ENCODE measurements at regions not wholly inside any gene's neighbourhood (a gene's known extent, or its start where the extent isn't known, plus 50 kb on each side); places are given as distances from the start of the nearest gene placed in this dataset.
A peak's percentile ranks its signal among the peaks of the same experiment; 100 is the strongest.

GRCh38 chr6:148674306-148674705 lies 72.5 kb upstream of the UST start:
- Histone ChIP-seq H3K27ac (ENCODE audit: low read depth in 1 of 2, low read length in 1 of 2) (no peak overlapping the region), H3K27me3 (ENCODE audit: control insufficient read depth in 2 of 2, insufficient read depth in 1 of 2, low read length in 1 of 2) (no peaks in the 10 kb centered on the region), H3K4me1 (ENCODE audit: control insufficient read depth in 2 of 2, insufficient read depth in 2 of 2, low read length in 2 of 2) (peaks cover 0 to 2% of the 10 kb centered on the region in 2 donors), H3K4me3 (ENCODE audit: low read length in 2 of 2) (no peak overlapping the region), H3K36me3 (ENCODE audit: control insufficient read depth in 2 of 2, insufficient read depth in 2 of 2, low read length in 1 of 2) (no peaks in the 10 kb centered on the region), H3K9me3 (ENCODE audit: control insufficient read depth in 2 of 2, insufficient read depth in 1 of 2, low read length in 1 of 2) (peaks cover 0 to 14% of the 10 kb centered on the region in 2 donors)
- no peak for DNase-seq (ENCODE audit: low read depth in 6 of 9, low spot score in 9 of 9)
- 69% methylated on average over 1 of the region's 1 CpG for WGBS

DNA sequence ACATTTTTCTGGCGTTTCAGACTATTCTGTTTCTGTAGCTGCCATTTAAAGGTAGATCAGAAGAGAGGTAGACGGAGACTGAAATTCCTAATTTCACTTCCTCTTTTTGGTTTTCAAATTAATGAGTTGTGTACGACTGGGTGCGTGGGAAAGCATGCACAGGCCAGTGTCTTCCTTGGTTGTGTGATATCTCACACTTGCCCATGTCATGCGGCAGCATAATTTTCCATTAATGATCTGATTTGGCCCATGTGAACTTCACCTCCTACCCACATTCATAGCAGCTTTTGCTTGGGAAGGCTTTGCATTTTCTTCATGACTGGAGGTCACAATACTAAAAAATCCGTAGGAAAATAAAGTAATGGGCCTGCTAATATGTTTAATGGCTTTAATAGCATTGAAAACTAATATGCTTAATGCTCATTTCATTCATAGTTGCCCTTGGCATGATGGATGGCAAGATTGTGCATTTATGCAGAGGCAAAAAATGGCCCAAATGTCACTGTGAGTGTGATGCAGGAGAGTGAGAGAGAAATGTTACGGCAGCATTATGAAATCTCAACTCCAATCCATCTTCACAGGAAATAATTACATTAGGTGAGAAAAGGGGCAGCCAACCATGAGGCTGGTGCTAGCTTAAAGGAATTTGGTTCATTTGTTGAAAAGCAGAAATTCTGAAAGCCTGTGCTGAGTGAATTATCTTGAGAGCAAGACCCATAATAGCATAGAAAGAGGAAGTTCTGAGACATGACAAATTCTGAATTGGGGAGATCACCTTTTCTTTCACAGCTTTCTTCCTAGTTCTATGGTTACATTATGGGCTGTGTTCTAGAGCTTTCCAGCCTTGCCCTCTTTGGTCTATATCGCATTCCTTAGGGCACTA lies 69.0 kb upstream of the UST start:
- peaks cover 0 to 2% of the 10 kb centered on the region in 2 donors for H3K4me1 ChIP-seq (ENCODE audit: control insufficient read depth in 2 of 2, insufficient read depth in 2 of 2, low read length in 2 of 2)
- H3K9me3 ChIP-seq (ENCODE audit: control insufficient read depth in 2 of 2, insufficient read depth in 1 of 2, low read length in 1 of 2) = peaks cover 0 to under 1% of the 10 kb centered on the region in 2 donors
- WGBS = 52% methylated on average over 8 of the region's 8 CpGs
- no peaks in the 10 kb centered on the region for H3K27me3 ChIP-seq (ENCODE audit: control insufficient read depth in 2 of 2, insufficient read depth in 1 of 2, low read length in 1 of 2)
- H3K4me3 ChIP-seq (ENCODE audit: low read length in 2 of 2) = no peak overlapping the region
- H3K36me3 ChIP-seq (ENCODE audit: control insufficient read depth in 2 of 2, insufficient read depth in 2 of 2, low read length in 1 of 2) = no peaks in the 10 kb centered on the region
- peak in 1 of 9 donors; percentile 18 for DNase-seq (ENCODE audit: low read depth in 6 of 9, low spot score in 9 of 9)
- peak overlapping the region in 1 of 2 donors; percentile 42 for H3K27ac ChIP-seq (ENCODE audit: low read depth in 1 of 2, low read length in 1 of 2)

DNA sequence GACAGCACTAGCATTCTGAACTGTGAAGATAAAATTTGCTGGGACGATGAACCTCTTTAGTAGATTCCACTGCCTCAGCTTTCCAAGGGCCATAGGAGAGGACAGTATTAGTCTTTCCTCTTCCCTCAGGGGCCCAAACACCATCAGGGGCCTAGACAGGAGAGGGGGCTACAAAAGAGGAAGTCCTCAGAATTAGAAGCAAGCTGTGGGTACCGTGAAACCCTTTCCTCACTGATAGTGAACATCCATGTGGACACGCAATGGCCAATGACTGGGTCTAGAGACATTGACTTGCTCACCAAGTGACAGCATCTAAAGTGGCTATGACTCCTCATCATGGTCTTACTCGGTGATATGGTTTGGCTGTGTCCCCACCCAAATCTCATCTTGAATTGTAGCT lies 68.1 kb upstream of the UST start:
- WGBS = 95% methylated on average over 4 of the region's 4 CpGs
- Histone ChIP-seq H3K27ac (ENCODE audit: low read depth in 1 of 2, low read length in 1 of 2) (no peak overlapping the region), H3K27me3 (ENCODE audit: control insufficient read depth in 2 of 2, insufficient read depth in 1 of 2, low read length in 1 of 2) (no peaks in the 10 kb centered on the region), H3K9me3 (ENCODE audit: control insufficient read depth in 2 of 2, insufficient read depth in 1 of 2, low read length in 1 of 2) (no peaks in the 10 kb centered on the region), H3K36me3 (ENCODE audit: control insufficient read depth in 2 of 2, insufficient read depth in 2 of 2, low read length in 1 of 2) (no peaks in the 10 kb centered on the region), H3K4me3 (ENCODE audit: low read length in 2 of 2) (no peak overlapping the region), H3K4me1 (ENCODE audit: control insufficient read depth in 2 of 2, insufficient read depth in 2 of 2, low read length in 2 of 2) (peaks cover 0 to 2% of the 10 kb centered on the region in 2 donors)
- DNase-seq (ENCODE audit: low read depth in 6 of 9, low spot score in 9 of 9) = no peak

DNA sequence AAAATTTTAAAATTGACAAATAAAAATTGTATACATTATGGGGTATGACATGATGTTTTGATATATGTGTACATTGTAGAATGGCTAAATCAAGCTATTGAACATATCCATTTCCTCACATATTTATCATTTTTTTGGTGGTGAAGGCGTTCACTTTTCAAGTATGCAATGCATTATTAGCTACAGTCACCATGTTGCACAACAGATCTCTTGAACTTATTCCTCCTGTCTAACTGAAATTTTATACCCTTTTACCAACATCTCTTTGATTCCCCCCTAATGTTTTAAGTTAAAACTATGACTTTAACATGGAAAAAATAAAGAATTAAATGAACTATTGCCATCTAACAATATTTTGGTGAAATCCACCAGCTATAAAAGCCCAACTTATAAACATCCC lies 65.2 kb upstream of the UST start:
- Histone ChIP-seq H3K27ac (ENCODE audit: low read depth in 1 of 2, low read length in 1 of 2) (no peak overlapping the region), H3K36me3 (ENCODE audit: control insufficient read depth in 2 of 2, insufficient read depth in 2 of 2, low read length in 1 of 2) (no peaks in the 10 kb centered on the region), H3K9me3 (ENCODE audit: control insufficient read depth in 2 of 2, insufficient read depth in 1 of 2, low read length in 1 of 2) (no peaks in the 10 kb centered on the region), H3K4me1 (ENCODE audit: control insufficient read depth in 2 of 2, insufficient read depth in 2 of 2, low read length in 2 of 2) (peaks cover 0 to 2% of the 10 kb centered on the region in 2 donors), H3K27me3 (ENCODE audit: control insufficient read depth in 2 of 2, insufficient read depth in 1 of 2, low read length in 1 of 2) (no peaks in the 10 kb centered on the region), H3K4me3 (ENCODE audit: low read length in 2 of 2) (no peak overlapping the region)
- WGBS = 99% methylated on average over 1 of the region's 1 CpG
- no peak for DNase-seq (ENCODE audit: low read depth in 6 of 9, low spot score in 9 of 9)

GRCh38 chr6:148682252-148682651 lies 64.6 kb upstream of the UST start:
- Histone ChIP-seq H3K9me3 (ENCODE audit: control insufficient read depth in 2 of 2, insufficient read depth in 1 of 2, low read length in 1 of 2) (no peaks in the 10 kb centered on the region), H3K27me3 (ENCODE audit: control insufficient read depth in 2 of 2, insufficient read depth in 1 of 2, low read length in 1 of 2) (no peaks in the 10 kb centered on the region), H3K4me1 (ENCODE audit: control insufficient read depth in 2 of 2, insufficient read depth in 2 of 2, low read length in 2 of 2) (peaks cover 0 to 2% of the 10 kb centered on the region in 2 donors), H3K4me3 (ENCODE audit: low read length in 2 of 2) (no peak overlapping the region), H3K27ac (ENCODE audit: low read depth in 1 of 2, low read length in 1 of 2) (no peak overlapping the region), H3K36me3 (ENCODE audit: control insufficient read depth in 2 of 2, insufficient read depth in 2 of 2, low read length in 1 of 2) (no peaks in the 10 kb centered on the region)
- DNase-seq (ENCODE audit: low read depth in 6 of 9, low spot score in 9 of 9) = no peak
- WGBS = 95% methylated on average over 14 of the region's 14 CpGs

DNA sequence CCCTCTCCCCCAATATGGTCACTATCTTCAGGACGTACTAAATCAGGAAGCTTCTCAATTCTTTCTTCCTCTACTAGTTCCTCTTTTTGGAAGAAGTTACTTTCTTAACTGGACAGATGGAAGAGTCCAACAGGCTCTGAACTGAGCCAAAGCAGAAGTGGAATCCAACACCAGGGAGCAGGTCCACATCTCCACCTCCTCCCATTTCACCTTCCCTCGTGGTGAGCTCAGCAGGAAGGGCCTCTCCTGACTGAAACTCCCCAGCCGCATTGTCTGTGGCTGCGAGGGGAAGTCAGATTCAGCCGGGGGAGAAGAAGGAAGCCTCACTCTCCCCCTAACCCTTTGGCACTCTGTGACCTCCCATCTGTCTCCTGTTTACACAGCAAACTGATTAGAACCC lies 63.8 kb upstream of the UST start:
- no peak overlapping the region for H3K4me3 ChIP-seq (ENCODE audit: low read length in 2 of 2)
- no peaks in the 10 kb centered on the region for H3K27me3 ChIP-seq (ENCODE audit: control insufficient read depth in 2 of 2, insufficient read depth in 1 of 2, low read length in 1 of 2)
- WGBS = 24% methylated on average over 5 of the region's 5 CpGs
- H3K27ac ChIP-seq (ENCODE audit: low read depth in 1 of 2, low read length in 1 of 2) = no peak overlapping the region
- DNase-seq (ENCODE audit: low read depth in 6 of 9, low spot score in 9 of 9) = peak in 1 of 9 donors; percentile 18
- H3K9me3 ChIP-seq (ENCODE audit: control insufficient read depth in 2 of 2, insufficient read depth in 1 of 2, low read length in 1 of 2) = no peaks in the 10 kb centered on the region
- H3K4me1 ChIP-seq (ENCODE audit: control insufficient read depth in 2 of 2, insufficient read depth in 2 of 2, low read length in 2 of 2) = peaks cover 0 to 2% of the 10 kb centered on the region in 2 donors
- no peaks in the 10 kb centered on the region for H3K36me3 ChIP-seq (ENCODE audit: control insufficient read depth in 2 of 2, insufficient read depth in 2 of 2, low read length in 1 of 2)

DNA sequence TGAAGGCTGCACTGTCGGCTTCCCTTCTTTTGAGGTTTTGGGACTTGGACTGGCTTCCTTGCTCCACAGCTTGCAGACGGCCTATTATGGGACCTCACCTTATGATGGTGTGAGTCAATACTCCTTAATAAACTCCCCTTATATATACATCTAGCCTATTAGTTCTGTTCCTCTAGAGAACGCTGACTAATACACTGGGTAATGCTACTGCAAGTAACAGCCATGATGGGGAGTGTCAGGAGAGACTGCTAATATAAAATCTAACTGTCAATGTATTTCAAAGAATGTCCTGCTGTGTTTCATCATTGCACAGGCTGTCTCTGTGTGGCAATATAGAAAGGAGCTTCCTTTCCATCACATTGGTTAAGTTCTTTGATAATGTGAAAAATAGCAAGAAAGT lies 57.7 kb upstream of the UST start:
- Histone ChIP-seq H3K36me3 (ENCODE audit: control insufficient read depth in 2 of 2, insufficient read depth in 2 of 2, low read length in 1 of 2) (no peaks in the 10 kb centered on the region), H3K4me3 (ENCODE audit: low read length in 2 of 2) (no peak overlapping the region), H3K9me3 (ENCODE audit: control insufficient read depth in 2 of 2, insufficient read depth in 1 of 2, low read length in 1 of 2) (no peaks in the 10 kb centered on the region), H3K27ac (ENCODE audit: low read depth in 1 of 2, low read length in 1 of 2) (no peak overlapping the region), H3K27me3 (ENCODE audit: control insufficient read depth in 2 of 2, insufficient read depth in 1 of 2, low read length in 1 of 2) (no peaks in the 10 kb centered on the region), H3K4me1 (ENCODE audit: control insufficient read depth in 2 of 2, insufficient read depth in 2 of 2, low read length in 2 of 2) (peaks cover 0 to 1% of the 10 kb centered on the region in 2 donors)
- DNase-seq (ENCODE audit: low read depth in 6 of 9, low spot score in 9 of 9) = no peak
- WGBS = 97% methylated on average over 3 of the region's 3 CpGs

GRCh38 chr6:148693882-148694484 lies 52.8 kb upstream of the UST start:
- Histone ChIP-seq H3K9me3 (ENCODE audit: control insufficient read depth in 2 of 2, insufficient read depth in 1 of 2, low read length in 1 of 2) (no peaks in the 10 kb centered on the region), H3K27ac (ENCODE audit: low read depth in 1 of 2, low read length in 1 of 2) (no peak overlapping the region)
- DNase-seq (ENCODE audit: low read depth in 6 of 9, low spot score in 9 of 9) = no peak

More at GRCh38 chr6:148693882-148694484, 52.8 kb upstream of the UST start:
- WGBS = 91% methylated on average over 3 of the region's 3 CpGs
- no peaks in the 10 kb centered on the region for H3K27me3 ChIP-seq (ENCODE audit: control insufficient read depth in 2 of 2, insufficient read depth in 1 of 2, low read length in 1 of 2)
- H3K4me3 ChIP-seq (ENCODE audit: low read length in 2 of 2) = no peak overlapping the region
- no peaks in the 10 kb centered on the region for H3K36me3 ChIP-seq (ENCODE audit: control insufficient read depth in 2 of 2, insufficient read depth in 2 of 2, low read length in 1 of 2)
- H3K4me1 ChIP-seq (ENCODE audit: control insufficient read depth in 2 of 2, insufficient read depth in 2 of 2, low read length in 2 of 2) = peaks cover 0 to 7% of the 10 kb centered on the region in 2 donors

Data from thymus (tissue), 11 donors.